PC-3 (cell line): ENCODE measurements at regions not wholly inside any gene's neighbourhood (a gene's known extent, or its start where the extent isn't known, plus 50 kb on each side); places are given as distances from the start of the nearest gene placed in this dataset.

ENCODE experiments used
- ATAC-seq: fragments of 200-7000 bp; cut with Tn5 transposase; 2 replicates; pipeline ENCODE4 v1.9.1; 2020; ENCODE audit warnings: mild to moderate bottlenecking, moderate library complexity
- BruUV-seq: library from RNA; stranded (reverse); fragments of 400-500 nt; replicated peaks from 2 replicates; lab custom pipeline; 2021; lab: Mats Ljungman, UMichigan
- CTCF ChIA-PET: fragments of 300-600 bp; sonication (Branson Sonifier 250); formaldehyde crosslinking; loops from one replicate; lab custom pipeline; 2022; ENCODE audit warnings: antibody characterized with exemption; lab: Charles Lee
- POLR2A ChIA-PET: fragments of 300-600 bp; sonication (Branson Sonifier 250); formaldehyde crosslinking; loops from one replicate; lab custom pipeline; 2022; ENCODE audit warnings: antibody characterized with exemption; ENCODE audit not compliant: unreplicated experiment; lab: Charles Lee
- DNase-seq: peaks from one replicate; pipeline ENCODE4 v3.0.0-alpha.2; 2015
- H2AFZ ChIP-seq: fragments of 300-600 bp; sonication (generic); 2 replicates; pipeline ENCODE4 v1.6.0; 2016; ENCODE audit warnings: antibody characterized with exemption, low read length
- H3F3A ChIP-seq: fragments of 300-600 bp; sonication (generic); one replicate; pipeline ENCODE4 v1.6.0; 2017; ENCODE audit warnings: antibody characterized with exemption, low read length, control low read depth, mild to moderate bottlenecking; ENCODE audit not compliant: unreplicated experiment
- H3K27ac ChIP-seq: fragments of 300-600 bp; sonication (generic); 2 replicates; pipeline ENCODE4 v1.5.1; 2016; ENCODE audit warnings: mild to moderate bottlenecking, low read length
- H3K27me3 ChIP-seq: fragments of 300-600 bp; sonication (generic); 2 replicates; pipeline ENCODE4 v1.6.1; 2016; ENCODE audit warnings: low read length, mixed read lengths
- H3K36me3 ChIP-seq: fragments of 300-600 bp; sonication (generic); 2 replicates; pipeline ENCODE4 v1.6.1; 2016; ENCODE audit warnings: low read depth, mixed run types, low read length, mixed read lengths
- H3K4me1 ChIP-seq: fragments of 300-600 bp; sonication (generic); 2 replicates; pipeline ENCODE4 v1.5.1; 2016; ENCODE audit warnings: low read length; ENCODE audit not compliant: insufficient read depth
- H3K4me2 ChIP-seq: fragments of 300-600 bp; sonication (generic); 2 replicates; pipeline ENCODE4 v1.6.0; 2016; ENCODE audit warnings: low read length
- H3K4me3 ChIP-seq: fragments of 300-600 bp; sonication (generic); 2 replicates; pipeline ENCODE4 v1.5.1; 2016; ENCODE audit warnings: mild to moderate bottlenecking, low read length, mixed read lengths
- H3K79me2 ChIP-seq: fragments of 300-600 bp; sonication (generic); 2 replicates; pipeline ENCODE4 v1.6.1; 2017; ENCODE audit warnings: low read length, mixed read lengths
- H3K9ac ChIP-seq: fragments of 300-600 bp; sonication (generic); 2 replicates; pipeline ENCODE4 v1.6.0; 2016; ENCODE audit warnings: mild to moderate bottlenecking, low read length
- H3K9me2 ChIP-seq: fragments of 300-600 bp; sonication (generic); replicated peaks from 2 replicates; pipeline ENCODE4 v1.6.1; 2016; ENCODE audit warnings: mixed run types, low read length, mixed read lengths
- H3K9me3 ChIP-seq: fragments of 300-600 bp; sonication (generic); 2 replicates; pipeline ENCODE4 v1.6.1; 2016; ENCODE audit warnings: low read length, mixed read lengths
- H4K20me1 ChIP-seq: fragments of 300-600 bp; sonication (generic); 2 replicates; pipeline ENCODE4 v1.6.1; 2016; ENCODE audit warnings: low read length, mixed read lengths
- CTCF ChIP-seq: fragments of 300-600 bp; sonication (generic); conservative IDR thresholded peaks from 2 replicates; pipeline ENCODE4 v1.5.1; 2017; ENCODE audit warnings: antibody characterized with exemption, low read depth, mild to moderate bottlenecking, low read length
- EZH2 ChIP-seq: fragments of 300-600 bp; sonication (generic); IDR thresholded peaks from one replicate; pipeline ENCODE4 v1.6.1; 2017; ENCODE audit warnings: antibody characterized with exemption, mild to moderate bottlenecking, low read length; ENCODE audit not compliant: unreplicated experiment
- EZH2phosphoT487 ChIP-seq: fragments of 300-600 bp; sonication (generic); IDR thresholded peaks from 2 replicates; pipeline ENCODE4 v1.6.1; 2018; ENCODE audit warnings: mild to moderate bottlenecking, antibody characterized with exemption, low read length, borderline replicate concordance
- intact Hi-C: fragments of 100-400 bp; cut with micrococcal nuclease; formaldehyde crosslinking; loops from 2 replicates; pipeline ENCODE4 v1.9.0; 2023

GRCh38 chr17:33889040-33889439 is 366.0 kb upstream of the CCL2 start:
- CTCF ChIA-PET: no interaction called here

DNA sequence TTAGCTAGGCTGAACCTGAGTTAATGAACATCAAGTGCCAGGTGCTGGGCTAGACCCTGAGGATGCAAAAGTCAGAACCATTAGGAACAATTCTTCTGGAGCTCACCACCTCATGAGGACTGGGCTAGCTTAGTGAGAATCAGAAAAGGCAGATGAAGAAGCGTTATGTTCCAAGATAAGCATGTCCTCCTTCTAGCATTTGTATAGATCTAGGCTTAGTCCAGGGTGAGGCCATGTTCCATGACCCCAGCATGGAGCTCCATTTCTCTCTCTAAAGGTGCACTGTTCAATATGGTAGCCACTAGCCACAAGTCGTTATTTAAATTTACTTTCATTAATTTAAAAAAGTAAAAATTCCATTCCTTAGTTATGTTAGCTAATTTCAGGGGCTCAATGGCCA is 365.3 kb upstream of the CCL2 start:
- no peak overlapping the region for H3K4me3 ChIP-seq
- DNase-seq: no peak
- H3K9ac ChIP-seq: no peak overlapping the region
- no peaks in the 10 kb centered on the region for H4K20me1 ChIP-seq
- no peak for ATAC-seq
- H3K9me2 ChIP-seq: no peaks in the 10 kb centered on the region
- no peaks in the 10 kb centered on the region for H3K36me3 ChIP-seq
- H3K27ac ChIP-seq: no peak overlapping the region
- H3K27me3 ChIP-seq: no peaks in the 10 kb centered on the region
- no peaks in the 10 kb centered on the region for H3F3A ChIP-seq
- CTCF ChIA-PET: no interaction called here
- no peaks in the 10 kb centered on the region for H3K4me1 ChIP-seq
- H3K4me2 ChIP-seq: no peak overlapping the region
- POLR2A ChIA-PET: no interaction called here
- H3K9me3 ChIP-seq: no peaks in the 10 kb centered on the region
- BruUV-seq: no TSS peak
- no peak overlapping the region for H2AFZ ChIP-seq
- TF ChIP-seq EZH2 (no peak), CTCF (no peak), EZH2phosphoT487 (no peak)
- intact Hi-C loops: no loop called here
- no peaks in the 10 kb centered on the region for H3K79me2 ChIP-seq

More at GRCh38 chr17:33889040-33889439, 366.0 kb upstream of the CCL2 start:
- no peak overlapping the region for H3K4me3 ChIP-seq
- no peaks in the 10 kb centered on the region for H3F3A ChIP-seq
- H2AFZ ChIP-seq: no peak overlapping the region
- H3K27me3 ChIP-seq: no peaks in the 10 kb centered on the region
- no peak overlapping the region for H3K9ac ChIP-seq
- H3K9me2 ChIP-seq: no peaks in the 10 kb centered on the region
- no peaks in the 10 kb centered on the region for H3K79me2 ChIP-seq
- intact Hi-C loops: no loop called here
- no peak overlapping the region for H3K27ac ChIP-seq
- no peaks in the 10 kb centered on the region for H3K36me3 ChIP-seq
- POLR2A ChIA-PET: no interaction called here
- DNase-seq: no peak
- ATAC-seq: no peak
- H3K9me3 ChIP-seq: no peaks in the 10 kb centered on the region
- TF ChIP-seq EZH2phosphoT487: no peak
- no peak for TF ChIP-seq CTCF
- no peak for TF ChIP-seq EZH2
- no peaks in the 10 kb centered on the region for H4K20me1 ChIP-seq
- no peak overlapping the region for H3K4me2 ChIP-seq
- H3K4me1 ChIP-seq: no peaks in the 10 kb centered on the region
- no TSS peak for BruUV-seq

DNA sequence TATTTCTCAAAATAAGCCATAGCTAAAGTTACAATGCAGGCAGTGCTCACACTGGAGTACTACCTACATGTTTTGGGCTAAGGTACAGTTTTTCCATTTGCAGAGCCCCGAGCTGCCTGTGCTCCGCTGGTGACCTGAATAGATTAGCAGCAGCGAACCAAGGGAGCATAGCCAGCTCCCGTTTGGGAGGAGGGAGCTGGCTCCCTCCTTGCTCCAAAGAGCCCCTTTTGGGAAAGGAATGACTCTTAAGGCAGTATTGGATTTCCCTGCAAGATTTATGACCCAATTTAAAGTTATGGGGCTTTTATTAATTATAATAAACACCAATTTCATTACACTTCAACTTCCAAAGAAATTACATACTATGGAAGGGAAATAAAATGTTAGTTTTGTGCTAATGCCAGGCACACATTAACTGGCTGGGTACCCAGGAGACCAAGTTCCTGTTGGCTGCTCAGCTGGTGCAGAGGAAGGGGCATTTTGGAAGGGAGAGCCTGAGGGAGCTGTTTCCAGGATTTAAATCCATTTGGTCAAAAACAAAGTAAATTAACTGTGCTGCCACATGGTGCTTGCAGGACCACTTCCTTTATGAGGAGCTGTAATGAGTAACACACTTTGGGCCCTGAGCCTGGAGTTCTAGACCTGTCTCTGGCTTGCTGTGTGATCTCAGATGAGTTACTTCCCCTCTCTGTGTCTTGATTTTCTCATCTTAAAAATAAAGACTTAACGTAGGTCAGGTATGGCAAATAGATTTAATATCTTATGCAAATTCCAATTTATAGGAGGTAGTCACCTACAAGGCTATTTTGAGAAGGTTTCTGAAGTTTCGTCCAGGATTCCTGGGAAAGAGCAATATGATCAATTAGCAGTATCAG is 362.1 kb upstream of the CCL2 start:
- Histone ChIP-seq H3K9me3 (no peaks in the 10 kb centered on the region), H3K9ac (no peak overlapping the region), H3K4me1 (no peaks in the 10 kb centered on the region), H3K36me3 (no peaks in the 10 kb centered on the region), H3K4me3 (no peak overlapping the region), H3F3A (no peaks in the 10 kb centered on the region), H3K79me2 (no peaks in the 10 kb centered on the region), H3K4me2 (no peak overlapping the region), H2AFZ (no peak overlapping the region), H3K9me2 (no peaks in the 10 kb centered on the region), H3K27ac (no peak overlapping the region), H4K20me1 (no peaks in the 10 kb centered on the region), H3K27me3 (no peaks in the 10 kb centered on the region)
- no TSS peak for BruUV-seq
- ATAC-seq: no peak
- DNase-seq: no peak
- POLR2A ChIA-PET: no interaction called here
- CTCF ChIA-PET: no interaction called here
- TF ChIP-seq EZH2 (no peak), CTCF (no peak), EZH2phosphoT487 (no peak)
- intact Hi-C loops: no loop called here
